ENCODE measurements at regions not wholly inside any gene's neighbourhood (a gene's known extent, or its start where the extent isn't known, plus 50 kb on each side); places are given as distances from the start of the nearest gene placed in this dataset.
"Not testable (repeated sequence)": the region's sequence is repeated elsewhere in the genome, so short reads cannot be mapped to it uniquely, and the experiment has no call there.

DNA sequence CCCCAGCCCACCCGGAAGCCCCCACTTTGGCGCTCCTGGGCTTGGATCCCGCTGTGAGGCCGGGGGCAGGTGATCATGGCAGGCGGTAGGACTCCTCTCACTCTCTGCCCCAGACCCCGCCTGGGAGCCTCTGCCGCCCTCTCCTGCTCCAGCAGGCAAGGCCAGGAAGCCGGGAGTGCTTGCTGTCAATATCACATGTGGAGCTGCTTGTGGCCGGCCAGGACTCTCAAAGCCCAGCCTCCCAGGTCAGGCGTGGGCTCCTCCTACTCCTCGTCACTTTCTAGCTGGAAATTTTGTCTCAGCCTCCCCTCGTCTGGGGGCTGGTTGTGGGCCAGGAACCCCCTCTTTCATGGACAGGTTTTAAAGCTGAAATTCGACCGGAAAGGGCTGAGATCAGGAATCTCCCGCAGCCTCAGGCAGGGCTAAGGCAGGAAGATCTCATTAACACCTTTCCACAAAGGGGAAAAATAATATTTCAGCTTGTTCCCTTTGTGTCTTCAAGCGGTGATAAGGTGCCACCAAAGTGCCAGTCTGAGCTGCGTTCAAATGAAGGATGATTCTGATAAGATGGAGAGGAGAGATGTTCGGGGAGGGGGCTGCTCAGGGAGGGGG is 273.6 kb upstream of the PODXL start:
- H3K9me3 ChIP-seq = no peaks in the 10 kb centered on the region
- H3K36me3 ChIP-seq = no peaks in the 10 kb centered on the region
- no peak overlapping the region for H3K9ac ChIP-seq (ENCODE audit: low read depth in 2 of 2, low read length in 2 of 2)
- no peaks in the 10 kb centered on the region for H3K4me1 ChIP-seq
- H3K4me3 ChIP-seq = no peak overlapping the region
- no peak overlapping the region for H3K27ac ChIP-seq
- H3K27me3 ChIP-seq = peaks cover 3% of the 10 kb centered on the region
- DNase-seq = no peak
- TF ChIP-seq CTCF (IDR thresholded peaks at IDR 0.05) = no peak
- intact Hi-C loops (cut with DNase I) = no loop called here

- Histone ChIP-seq H3K9ac (ENCODE audit: low read depth in 2 of 2, low read length in 2 of 2) (no peak overlapping the region), H3K4me1 (no peaks in the 10 kb centered on the region), H3K36me3 (no peaks in the 10 kb centered on the region), H3K4me3 (no peak overlapping the region), H3K9me3 (no peaks in the 10 kb centered on the region), H3K27ac (no peak overlapping the region), H3K27me3 (peaks cover 3% of the 10 kb centered on the region)
- no peak for TF ChIP-seq CTCF (IDR thresholded peaks at IDR 0.05)
- no peak for DNase-seq
- intact Hi-C loops (cut with DNase I) = no loop called here
Observed at GRCh38 chr7:131827421-131827820, 271.0 kb upstream of the PODXL start.

DNA sequence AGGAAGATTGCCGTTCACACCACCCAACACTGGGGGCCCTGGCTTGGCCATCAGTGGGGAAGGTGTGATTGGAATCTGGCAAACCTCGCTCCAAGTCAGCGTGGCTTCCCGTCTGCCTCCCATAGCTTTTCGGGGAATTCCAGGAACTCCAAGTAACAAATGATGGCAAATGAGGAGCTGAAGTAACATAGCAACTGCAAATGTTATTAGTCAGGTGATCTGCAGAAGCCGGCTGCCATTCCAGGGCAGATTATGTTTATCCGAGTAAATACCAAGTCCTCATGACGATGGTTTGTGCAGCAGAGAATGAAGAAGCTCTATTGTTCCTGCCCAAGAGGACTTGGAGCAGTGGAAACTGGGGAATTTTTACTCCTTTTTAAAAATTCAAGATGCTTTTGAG is 270.5 kb upstream of the PODXL start:
- H3K9ac ChIP-seq (ENCODE audit: low read depth in 2 of 2, low read length in 2 of 2) = no peak overlapping the region
- H3K27ac ChIP-seq = no peak overlapping the region
- H3K36me3 ChIP-seq = no peaks in the 10 kb centered on the region
- no peak for TF ChIP-seq CTCF (IDR thresholded peaks at IDR 0.05)
- H3K9me3 ChIP-seq = no peaks in the 10 kb centered on the region
- H3K27me3 ChIP-seq = peaks cover 3% of the 10 kb centered on the region
- DNase-seq = no peak
- H3K4me3 ChIP-seq = no peak overlapping the region
- no peaks in the 10 kb centered on the region for H3K4me1 ChIP-seq
- intact Hi-C loops (cut with DNase I) = no loop called here

- H3K27me3 ChIP-seq; intact Hi-C loops (cut with DNase I); H3K27ac ChIP-seq; H3K9ac ChIP-seq (ENCODE audit: low read depth in 2 of 2, low read length in 2 of 2); H3K4me1 ChIP-seq; DNase-seq; H3K9me3 ChIP-seq; H3K36me3 ChIP-seq; H3K4me3 ChIP-seq: not testable (repeated sequence)
Observed at GRCh38 chr7:131823961-131824440, 267.6 kb upstream of the PODXL start.

DNA sequence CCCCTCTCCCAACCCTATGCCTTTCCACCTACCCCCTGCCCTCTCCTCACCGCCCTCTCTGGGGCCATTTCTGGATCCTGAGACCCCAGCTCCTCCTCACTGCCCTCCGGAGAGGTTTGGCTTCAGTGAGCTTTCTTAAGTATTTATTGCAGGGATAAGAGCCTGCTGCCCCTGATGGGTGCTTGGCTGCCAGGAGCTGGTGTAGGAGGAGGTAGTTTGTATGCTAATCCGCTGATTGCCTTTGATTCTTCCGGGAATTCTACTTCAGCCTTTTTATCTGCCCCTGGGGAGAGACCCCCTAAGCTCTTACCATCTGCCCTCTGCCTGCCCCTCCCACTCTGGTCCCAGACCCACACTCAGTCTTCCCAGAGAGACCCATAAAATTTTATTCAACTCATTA is 263.5 kb upstream of the PODXL start:
- Histone ChIP-seq H3K9me3 (no peaks in the 10 kb centered on the region), H3K9ac (ENCODE audit: low read depth in 2 of 2, low read length in 2 of 2) (no peak overlapping the region), H3K27ac (no peak overlapping the region), H3K4me3 (no peak overlapping the region), H3K36me3 (no peaks in the 10 kb centered on the region), H3K27me3 (no peaks in the 10 kb centered on the region), H3K4me1 (no peaks in the 10 kb centered on the region)
- DNase-seq = no peak
- intact Hi-C loops (cut with DNase I) = no loop called here
- TF ChIP-seq CTCF (IDR thresholded peaks at IDR 0.05) = no peak

GRCh38 chr7:131816391-131817007 is 260.1 kb upstream of the PODXL start:
- intact Hi-C loops (cut with DNase I) = no loop called here
- Histone ChIP-seq H3K36me3 (no peaks in the 10 kb centered on the region), H3K27me3 (no peaks in the 10 kb centered on the region), H3K27ac (no peak overlapping the region), H3K4me3 (no peak overlapping the region), H3K4me1 (no peaks in the 10 kb centered on the region), H3K9ac (ENCODE audit: low read depth in 2 of 2, low read length in 2 of 2) (no peak overlapping the region), H3K9me3 (no peaks in the 10 kb centered on the region)
- no peak for TF ChIP-seq CTCF (IDR thresholded peaks at IDR 0.05)
- no peak for DNase-seq
